GM18511 (cell line): ENCODE measurements at regions not wholly inside any gene's neighbourhood (a gene's known extent, or its start where the extent isn't known, plus 50 kb on each side); places are given as distances from the start of the nearest gene placed in this dataset.

Source experiments
- ATAC-seq: cut with Tn5 transposase; IDR thresholded peaks from one replicate; pipeline ENCODE4 v1.9.1; 2021; ENCODE audit warnings: mild to moderate bottlenecking, moderate library complexity; ENCODE audit not compliant: unreplicated experiment

- ATAC-seq: no peak
Measured at GRCh38 chr10:113357681-113358300, 195.1 kb upstream of the HABP2 start.

GRCh38 chr10:113359655-113360054 lies 193.2 kb upstream of the HABP2 start:
- no peak for ATAC-seq

DNA sequence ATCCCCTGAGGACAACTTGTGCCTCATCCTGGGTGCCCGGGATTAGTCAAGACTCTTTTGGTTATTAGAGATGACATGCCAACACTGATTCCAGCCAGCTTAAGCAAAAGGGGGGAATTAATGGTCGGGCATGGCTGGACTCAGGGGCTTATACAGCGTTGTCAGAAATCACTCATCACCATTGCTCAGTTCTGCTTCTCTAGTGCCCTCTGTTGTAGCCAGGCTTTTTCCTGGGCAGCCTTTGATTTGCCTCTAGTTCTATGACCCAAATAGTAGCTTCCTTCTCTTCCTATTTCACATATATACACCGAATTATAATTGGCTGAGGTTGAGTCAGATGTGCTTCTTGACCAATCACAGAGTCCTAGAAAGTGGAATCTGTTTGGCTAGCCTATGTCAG lies 192.0 kb upstream of the HABP2 start:
- ATAC-seq: no peak

GRCh38 chr10:113362645-113363091 lies 190.2 kb upstream of the HABP2 start:
- ATAC-seq: no peak

DNA sequence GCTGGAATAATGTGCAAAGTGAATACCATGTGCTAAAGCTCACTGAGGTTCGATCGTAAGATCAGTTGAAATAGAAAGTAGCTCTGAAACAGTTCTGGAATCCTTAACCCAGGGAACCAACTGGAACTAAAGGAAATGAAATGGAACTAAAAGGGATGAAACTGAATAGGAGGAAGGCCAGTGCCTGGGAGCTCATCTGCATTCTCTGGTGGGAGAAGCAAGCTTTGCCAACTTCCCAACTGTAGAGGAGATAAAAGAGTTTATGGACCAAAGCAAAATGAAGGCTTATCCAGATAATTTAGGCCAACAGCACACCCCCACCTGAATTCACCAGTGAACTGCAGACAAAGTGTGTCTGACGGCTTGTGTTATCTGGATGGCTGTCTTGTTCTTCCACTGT lies 188.6 kb upstream of the HABP2 start:
- ATAC-seq: no peak

DNA sequence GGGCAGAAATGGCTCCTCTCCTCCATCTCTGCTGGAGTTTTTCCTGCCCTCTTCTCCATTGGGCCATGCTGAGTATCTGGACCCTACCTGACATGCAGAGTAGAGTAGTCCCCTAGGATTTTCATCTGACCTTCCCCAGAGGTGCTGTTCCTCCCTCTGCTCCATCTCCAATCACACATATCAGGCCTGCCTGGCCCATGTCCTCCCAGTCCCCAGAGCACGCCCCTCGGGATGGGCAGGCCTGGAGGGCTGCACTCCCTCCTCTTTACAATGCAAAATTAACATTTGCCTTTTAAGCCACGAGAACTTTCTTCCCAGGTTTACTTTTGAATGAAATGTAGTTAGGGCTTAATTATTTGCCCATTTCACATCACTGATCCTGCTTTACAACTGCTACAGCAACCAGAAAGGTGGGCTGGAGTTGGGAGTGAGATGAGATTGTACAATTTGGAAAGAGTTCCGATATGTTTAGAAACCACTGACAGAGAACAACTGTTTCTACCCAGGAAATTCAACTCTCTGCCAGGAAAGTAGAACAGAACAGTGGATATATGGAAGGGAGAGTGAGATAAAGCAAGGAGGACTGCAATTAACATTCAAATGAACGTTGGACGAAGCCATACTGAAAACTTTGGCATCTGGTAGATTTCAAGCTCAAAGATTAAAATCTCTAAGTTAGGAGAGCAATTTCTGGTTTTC lies 184.0 kb upstream of the HABP2 start:
- no peak for ATAC-seq

- no peak for ATAC-seq
Measured at GRCh38 chr10:113369365-113369694, 183.5 kb upstream of the HABP2 start.

DNA sequence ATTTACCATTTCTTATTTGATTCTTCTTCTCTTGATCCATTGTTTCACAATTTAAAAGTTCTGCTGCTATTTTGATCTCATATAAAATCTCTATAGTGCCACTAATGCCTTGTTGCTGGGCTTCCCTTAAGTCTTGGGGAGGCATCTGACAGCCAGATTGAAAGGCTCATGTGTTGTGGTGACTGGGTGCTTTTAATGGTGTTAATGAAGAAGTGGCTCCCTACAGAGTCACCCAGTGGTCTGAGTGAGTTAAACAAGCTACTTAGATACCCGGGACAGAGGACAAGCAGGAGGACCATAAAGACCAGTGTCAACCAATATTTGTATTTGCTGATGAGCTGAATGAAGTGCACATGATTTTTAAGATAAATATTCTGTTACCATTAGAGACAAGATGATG lies 176.4 kb upstream of the HABP2 start:
- no peak for ATAC-seq

GRCh38 chr10:113379091-113379490 lies 173.8 kb upstream of the HABP2 start:
- ATAC-seq: no peak

GRCh38 chr10:113381416-113381815 lies 171.4 kb upstream of the HABP2 start:
- no peak for ATAC-seq

GRCh38 chr10:113381981-113382509 lies 170.8 kb upstream of the HABP2 start:
- peak; percentile 79 for ATAC-seq

- no peak for ATAC-seq
Measured at GRCh38 chr10:113382691-113383090, 170.2 kb upstream of the HABP2 start.

GRCh38 chr10:113384181-113384580 lies 168.7 kb upstream of the HABP2 start:
- no peak for ATAC-seq

GRCh38 chr10:113385021-113385999 lies 167.5 kb upstream of the HABP2 start:
- peak; percentile 84 for ATAC-seq

- ATAC-seq: no peak
Measured at GRCh38 chr10:113386005-113386404, 166.8 kb upstream of the HABP2 start.

GRCh38 chr10:113389969-113390368 lies 162.9 kb upstream of the HABP2 start:
- no peak for ATAC-seq

DNA sequence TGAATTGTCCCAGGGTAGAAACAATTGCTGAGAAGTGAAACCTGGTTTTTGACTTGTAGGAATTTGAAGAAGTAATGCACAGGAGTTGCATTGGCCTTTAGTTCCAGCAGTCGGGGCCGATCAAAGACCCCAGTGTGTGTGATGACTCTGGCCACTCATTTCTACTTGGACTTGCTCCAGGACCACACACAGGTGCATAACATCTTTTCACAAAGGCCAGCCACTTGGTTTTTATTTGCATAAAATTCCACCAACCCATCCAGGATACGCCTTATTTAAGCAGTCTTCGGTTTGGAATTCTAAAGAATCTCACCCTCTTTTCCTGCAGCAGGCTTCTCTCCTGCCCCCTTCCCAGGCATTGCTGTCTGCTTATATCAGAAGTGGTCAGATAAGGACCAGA lies 162.0 kb upstream of the HABP2 start:
- ATAC-seq: no peak

DNA sequence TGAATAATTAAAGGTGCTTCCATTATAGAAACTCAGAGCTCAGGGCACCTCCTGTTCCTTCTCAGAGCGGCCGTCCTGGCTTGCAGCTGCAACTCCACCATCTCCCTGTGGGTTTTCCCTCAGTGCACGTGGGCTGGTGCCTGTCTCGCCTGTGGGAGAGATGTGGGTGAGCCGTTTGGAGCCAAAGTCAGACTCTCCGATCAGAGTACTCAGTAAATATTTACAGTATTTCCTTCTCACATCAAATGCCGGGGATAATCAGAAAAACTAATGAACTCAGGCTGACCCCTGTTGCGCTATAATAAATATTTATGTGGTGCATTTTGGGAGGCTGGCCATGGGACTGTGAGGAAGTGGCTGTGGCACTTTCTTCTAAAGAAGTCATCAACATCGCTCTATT lies 155.8 kb upstream of the HABP2 start:
- no peak for ATAC-seq

DNA sequence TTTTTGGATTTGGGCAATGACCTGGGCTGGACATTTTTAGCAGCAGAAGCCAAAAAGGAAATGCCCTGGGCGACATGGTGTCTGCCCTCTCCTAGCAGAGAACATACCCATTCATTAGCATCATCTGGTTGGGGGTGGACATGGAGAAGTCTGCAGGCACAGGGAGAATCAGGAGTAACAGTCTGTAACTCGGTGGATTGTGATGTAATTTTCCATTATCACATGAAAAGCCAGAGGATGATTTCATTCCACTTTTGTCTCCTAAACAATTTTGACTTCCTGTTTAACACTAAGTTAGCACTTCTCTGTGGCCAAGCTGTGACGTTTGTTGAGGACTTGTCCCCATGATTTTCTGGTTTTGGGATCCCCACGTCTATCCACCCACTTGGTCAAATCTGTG lies 153.8 kb upstream of the HABP2 start:
- no peak for ATAC-seq

- ATAC-seq: no peak
Measured at GRCh38 chr10:113402602-113403001, 150.3 kb upstream of the HABP2 start.

- ATAC-seq: no peak
Measured at GRCh38 chr10:113407218-113407617, 145.6 kb upstream of the HABP2 start.
